H9 (cell line): ENCODE measurements at regions not wholly inside any gene's neighbourhood (a gene's known extent, or its start where the extent isn't known, plus 50 kb on each side); places are given as distances from the start of the nearest gene placed in this dataset.

Experiments used
- DNase-seq: peaks from one replicate; pipeline ENCODE4 v3.0.0-alpha.2; 2017
- H2AFZ ChIP-seq: one replicate; pipeline ENCODE4 v1.6.1; 2013; ENCODE audit warnings: mild to moderate bottlenecking, low read length, control low read depth, moderate library complexity
- H2AK5ac ChIP-seq: 2 replicates; pipeline ENCODE4 v1.6.1; 2013; ENCODE audit warnings: low read length, control low read depth, mixed read lengths; ENCODE audit not compliant: insufficient read length
- H2BK120ac ChIP-seq: one replicate; pipeline ENCODE4 v1.6.1; 2013; ENCODE audit warnings: low read depth, mild to moderate bottlenecking, low read length, control low read depth, inconsistent platforms; ENCODE audit not compliant: poor library complexity, severe bottlenecking
- H2BK12ac ChIP-seq: 2 replicates; pipeline ENCODE4 v1.6.1; 2013; ENCODE audit warnings: low read length, control low read depth, mixed read lengths, low read depth; ENCODE audit not compliant: insufficient read length
- H2BK15ac ChIP-seq: 2 replicates; pipeline ENCODE4 v1.6.1; 2013; ENCODE audit warnings: low read depth, low read length, control low read depth
- H2BK20ac ChIP-seq: one replicate; pipeline ENCODE4 v1.6.1; 2013; ENCODE audit warnings: low read depth, mild to moderate bottlenecking, low read length, control low read depth, inconsistent platforms; ENCODE audit not compliant: poor library complexity, severe bottlenecking
- H2BK5ac ChIP-seq: 2 replicates; pipeline ENCODE4 v1.6.1; 2013; ENCODE audit warnings: low read length, control low read depth, mixed read lengths; ENCODE audit not compliant: insufficient read length
- H3K14ac ChIP-seq: 2 replicates; pipeline ENCODE4 v1.6.1; 2013; ENCODE audit warnings: low read length, control low read depth; ENCODE audit not compliant: insufficient read depth
- H3K18ac ChIP-seq: 2 replicates; pipeline ENCODE4 v1.6.1; 2013; ENCODE audit warnings: low read depth, mild to moderate bottlenecking, mixed read lengths, low read length, control low read depth; ENCODE audit not compliant: insufficient read length
- H3K23ac ChIP-seq: 2 replicates; pipeline ENCODE4 v1.6.1; 2013; ENCODE audit warnings: low read length, control low read depth, mixed read lengths, low read depth; ENCODE audit not compliant: insufficient read length
- H3K23me2 ChIP-seq: 2 replicates; pipeline ENCODE4 v1.6.1; 2013; ENCODE audit warnings: low read depth, mild to moderate bottlenecking, mixed read lengths, low read length, control low read depth; ENCODE audit not compliant: insufficient read length, poor library complexity, severe bottlenecking
- H3K27ac ChIP-seq: 2 replicates; pipeline ENCODE4 v1.5.1; 2013; ENCODE audit warnings: low read length, control low read depth, mixed read lengths, low read depth; ENCODE audit not compliant: insufficient read length
- H3K27me3 ChIP-seq: 2 replicates; pipeline ENCODE4 v1.6.1; 2013; ENCODE audit warnings: low read length, control low read depth, inconsistent platforms; ENCODE audit not compliant: insufficient read depth
- H3K4ac ChIP-seq: 2 replicates; pipeline ENCODE4 v1.6.1; 2013; ENCODE audit warnings: low read depth, mild to moderate bottlenecking, control low read depth, inconsistent platforms, low read length, moderate library complexity
- H3K4me1 ChIP-seq: 2 replicates; pipeline ENCODE4 v1.6.1; 2013; ENCODE audit warnings: low read length, control low read depth, inconsistent platforms; ENCODE audit not compliant: insufficient read depth
- H3K4me2 ChIP-seq: 2 replicates; pipeline ENCODE4 v1.6.1; 2013; ENCODE audit warnings: low read length, control low read depth, mixed read lengths; ENCODE audit not compliant: insufficient read length, insufficient read depth
- H3K56ac ChIP-seq: 2 replicates; pipeline ENCODE4 v1.6.1; 2013; ENCODE audit warnings: low read depth, mild to moderate bottlenecking, mixed read lengths, low read length, control low read depth; ENCODE audit not compliant: insufficient read length
- H3K79me1 ChIP-seq: 2 replicates; pipeline ENCODE4 v1.6.1; 2013; ENCODE audit warnings: low read depth, mild to moderate bottlenecking, moderate library complexity, low read length, control low read depth, inconsistent platforms; ENCODE audit not compliant: insufficient read depth, poor library complexity, severe bottlenecking
- H3K79me2 ChIP-seq: 2 replicates; pipeline ENCODE4 v1.6.1; 2013; ENCODE audit warnings: low read length, control low read depth, inconsistent platforms; ENCODE audit not compliant: insufficient read depth
- H3K9ac ChIP-seq: 2 replicates; pipeline ENCODE4 v1.6.1; 2013; ENCODE audit warnings: low read length, control low read depth, mixed read lengths; ENCODE audit not compliant: insufficient read length; ENCODE audit errors: extremely low read depth
- H3K9me3 ChIP-seq: one replicate; pipeline ENCODE4 v1.6.1; 2013; ENCODE audit warnings: low read depth, low read length, inconsistent platforms; ENCODE audit not compliant: control insufficient read depth
- H3T11ph ChIP-seq: one replicate; pipeline ENCODE4 v1.6.1; 2013; ENCODE audit warnings: mild to moderate bottlenecking, low read length, control low read depth, inconsistent platforms
- H4K20me1 ChIP-seq: one replicate; pipeline ENCODE4 v1.6.1; 2013; ENCODE audit not compliant: control insufficient read depth, insufficient read length, insufficient read depth
- H4K5ac ChIP-seq: 2 replicates; pipeline ENCODE4 v1.6.1; 2013; ENCODE audit warnings: low read depth, mild to moderate bottlenecking, mixed read lengths, low read length, control low read depth; ENCODE audit not compliant: insufficient read length
- H4K8ac ChIP-seq: replicated peaks from 2 replicates; pipeline ENCODE4 v1.6.1; 2013; ENCODE audit warnings: low read length, control low read depth, mixed read lengths, low read depth; ENCODE audit not compliant: insufficient read length
- H4K91ac ChIP-seq: 2 replicates; pipeline ENCODE4 v1.6.1; 2013; ENCODE audit warnings: low read depth, mild to moderate bottlenecking, moderate library complexity, mixed read lengths, low read length, control low read depth; ENCODE audit not compliant: insufficient read length
- H3K27ac Mint-ChIP-seq, 3 experiments: 2 replicates in 2 of 3; 3 replicates in 1 of 3; pipeline ENCODE4 v1.8.0; 2020 to 2021; ENCODE audit warnings: mixed read lengths in 3 of 3, mild to moderate bottlenecking in 1 of 3, moderate library complexity in 1 of 3
- H3K27me3 Mint-ChIP-seq: 2 replicates; pipeline ENCODE4 v1.8.0; 2021; ENCODE audit warnings: low read depth, mild to moderate bottlenecking, moderate library complexity, mixed read lengths
- H3K36me3 Mint-ChIP-seq, 3 experiments: 2 replicates in 2 of 3; 3 replicates in 1 of 3; pipeline ENCODE4 v1.8.0; 2020 to 2021; ENCODE audit warnings: low read depth in 3 of 3, mixed read lengths in 3 of 3; ENCODE audit not compliant: insufficient read depth in 1 of 3
- H3K4me1 Mint-ChIP-seq, 2 experiments: 2 replicates each; pipeline ENCODE4 v1.8.0; 2020; ENCODE audit warnings: mixed read lengths in 2 of 2
- H3K4me3 Mint-ChIP-seq, 2 experiments: 2 replicates in 1 of 2; 3 replicates in 1 of 2; pipeline ENCODE4 v1.8.0; 2020 to 2021; ENCODE audit warnings: mild to moderate bottlenecking in 2 of 2, mixed read lengths in 2 of 2, moderate library complexity in 1 of 2
- H3K9me3 Mint-ChIP-seq, 2 experiments: 2 replicates in 1 of 2; 3 replicates in 1 of 2; pipeline ENCODE4 v1.8.0; 2020; ENCODE audit warnings: mild to moderate bottlenecking in 2 of 2, mixed read lengths in 2 of 2, moderate library complexity in 1 of 2
- CTCF ChIP-seq: fragments of 200-600 bp; sonication (generic); conservative IDR thresholded peaks from 3 replicates; pipeline ENCODE4 v1.8.0; 2021; ENCODE audit warnings: antibody characterized with exemption, mild to moderate bottlenecking
- WGBS: extraction: QIAGEN DNeasy Blood & Tissue Kit; methylation state at CpG from one replicate; pipeline ENCODE4 v1.1.7; 2013; ENCODE audit warnings: missing lambda C conversion rate, low lambda C conversion rate, mixed read lengths; ENCODE audit not compliant: insufficient read length; ENCODE audit errors: extremely low coverage; 5-methylcytosine and 5-hydroxymethylcytosine counted together

- H3K79me2 ChIP-seq: no peaks in the 10 kb centered on the region
- H2BK120ac ChIP-seq: no peak overlapping the region
- H3K27ac ChIP-seq: no peak overlapping the region
- Mint-ChIP-seq H3K4me1 (0 out of 4 replicates have a peak, but pooled peaks cover 0 to 1% of the 10 kb centered on the region in 2 experiments), H3K4me3 (no peak overlapping the region), H3K27ac (no peak overlapping the region), H3K27me3 (no peaks in the 10 kb centered on the region), H3K9me3 (peaks cover 5% of the 10 kb centered on the region in 2 experiments; a peak in 4 of 5 replicates), H3K36me3 (peaks cover 0 to 5% (median 0%) of the 10 kb centered on the region in 3 experiments; a peak in 3 of 7 replicates)
- H2AFZ ChIP-seq: no peak overlapping the region
- no peak overlapping the region for H4K91ac ChIP-seq
- DNase-seq: no peak
- no peaks in the 10 kb centered on the region for H3K27me3 ChIP-seq
- no peak overlapping the region for H3K18ac ChIP-seq
- H3K4me2 ChIP-seq: no peak overlapping the region
- H2BK12ac ChIP-seq: no peak overlapping the region
- no CpG with 5 or more reads among the region's 3 CpGs for WGBS
- no peak overlapping the region for H4K8ac ChIP-seq
- no peak overlapping the region for H2BK15ac ChIP-seq
- no peak overlapping the region for H3K14ac ChIP-seq
- no peak overlapping the region for H3K56ac ChIP-seq
- no peak overlapping the region for H2AK5ac ChIP-seq
- no peaks in the 10 kb centered on the region for H3K23me2 ChIP-seq
- H3K9me3 ChIP-seq: no peaks in the 10 kb centered on the region
- no peak overlapping the region for H3K9ac ChIP-seq
- no peak overlapping the region for H4K5ac ChIP-seq
- H3T11ph ChIP-seq: no peak overlapping the region
- no peak overlapping the region for H3K23ac ChIP-seq
- H3K4ac ChIP-seq: no peak overlapping the region
- no peaks in the 10 kb centered on the region for H3K79me1 ChIP-seq
- no peaks in the 10 kb centered on the region for H3K4me1 ChIP-seq
- H2BK20ac ChIP-seq: no peak overlapping the region
- H4K20me1 ChIP-seq: no peaks in the 10 kb centered on the region
- no peak overlapping the region for H2BK5ac ChIP-seq
- no peak for TF ChIP-seq CTCF
These were observed 1080.2 kb upstream of the NRXN1 start for GRCh38 chr2:52112141-52112540.
